Transverse colon (tissue), 4 donors: ENCODE measurements at regions not wholly inside any gene's neighbourhood (a gene's known extent, or its start where the extent isn't known, plus 50 kb on each side); places are given as distances from the start of the nearest gene placed in this dataset.

Experiments
- CTCF ChIP-seq, 5 experiments: fragments of 200-600 bp in 3 of 5; fragments of 450-650 bp in 2 of 5; sonication (generic) in 3 of 5; IDR thresholded peaks; 1 replicate in 2 of 5; 2 replicates in 3 of 5; pipeline ENCODE4 v1.5.1; 2016 to 2017; ENCODE audit warnings: antibody characterized with exemption in 5 of 5, inconsistent platforms in 3 of 5, mild to moderate bottlenecking in 2 of 5, moderate library complexity in 1 of 5
- EP300 ChIP-seq: sonication (generic); formaldehyde crosslinking; IDR thresholded peaks from one replicate; pipeline ENCODE4 v1.6.1; 2017; ENCODE audit warnings: antibody characterized with exemption, low read depth
- POLR2A ChIP-seq: fragments of 450-650 bp; IDR thresholded peaks from one replicate; pipeline ENCODE4 v1.6.1; 2016; ENCODE audit warnings: antibody characterized with exemption, mild to moderate bottlenecking, moderate library complexity
- POLR2AphosphoS5 ChIP-seq, 3 donors: sonication (generic); formaldehyde crosslinking; IDR thresholded peaks; one replicate each; pipeline ENCODE4 v1.6.1; 2016; ENCODE audit warnings: antibody characterized with exemption in 3 of 3

DNA sequence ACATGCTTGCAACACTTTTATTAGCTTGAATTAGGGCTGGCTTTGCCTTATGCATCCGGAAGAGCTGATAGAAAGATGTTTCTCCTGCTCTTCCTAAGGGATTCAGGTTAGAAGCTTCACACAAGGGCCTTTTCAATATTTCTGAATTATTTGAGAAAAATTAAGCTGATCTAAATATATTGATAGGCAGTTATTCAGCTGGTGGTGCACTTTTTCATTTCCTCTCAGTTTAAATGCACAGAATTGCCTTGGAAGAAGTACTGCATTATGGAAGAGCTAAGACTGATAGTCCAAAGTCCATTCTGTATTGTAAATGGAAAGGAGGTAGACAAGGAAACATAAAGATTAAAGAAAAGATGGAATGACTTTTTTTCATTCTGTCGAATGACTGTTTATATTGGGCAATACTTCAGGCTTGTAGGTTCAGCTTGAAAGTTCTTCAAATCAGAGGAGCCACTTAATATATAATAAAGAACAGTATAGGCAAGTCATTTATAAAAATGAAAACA, 398.4 kb upstream of the B3GALT2 start:
- TF ChIP-seq EP300, result no peak
- no peak for TF ChIP-seq CTCF (IDR thresholded peaks at IDR 0.05)
- no peak for TF ChIP-seq POLR2A
- TF ChIP-seq POLR2AphosphoS5 (IDR thresholded peaks at IDR 0.05), result no peak
